Epidermal melanocyte (primary cell): ENCODE measurements at regions not wholly inside any gene's neighbourhood (a gene's known extent, or its start where the extent isn't known, plus 50 kb on each side); places are given as distances from the start of the nearest gene placed in this dataset.
A peak's percentile ranks its signal among the peaks of the same experiment; 100 is the strongest.

ENCODE experiments used
- DNase-seq: peaks from one replicate; pipeline ENCODE4 v3.0.0; 2011; ENCODE audit warnings: low spot score; ENCODE audit not compliant: insufficient read length

- DNase-seq, result peak; percentile 83
Measured at GRCh38 chr16:85173981-85174751, 61.9 kb upstream of the CIBAR2 start.

GRCh38 chr16:85174871-85175723 lies 62.8 kb upstream of the CIBAR2 start:
- no peak for DNase-seq

DNA sequence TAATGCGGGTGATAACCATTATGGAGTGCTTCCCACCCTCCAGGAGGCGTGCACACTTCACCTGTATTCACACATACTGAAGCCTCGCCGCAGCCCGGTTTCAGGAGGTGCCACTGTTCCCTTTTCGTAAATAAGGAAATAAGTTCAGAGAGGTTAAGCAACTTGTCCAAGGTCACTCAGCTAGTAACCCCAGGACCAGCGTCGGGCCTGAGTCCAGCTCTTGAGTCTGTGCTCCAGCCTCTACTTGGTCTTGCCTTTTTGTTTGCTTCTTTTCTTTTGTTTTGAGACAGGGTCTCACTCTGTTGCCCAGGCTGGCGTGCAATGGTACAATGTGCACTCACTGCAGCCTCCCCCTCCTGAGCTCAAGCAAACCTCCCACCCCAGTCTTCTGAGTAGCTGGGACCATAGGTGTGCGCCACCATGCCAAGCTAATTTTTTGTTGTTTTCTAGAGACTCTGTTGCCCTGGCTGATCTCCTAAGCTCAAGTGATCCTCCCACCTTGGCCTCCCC lies 63.5 kb upstream of the CIBAR2 start:
- no peak for DNase-seq

DNA sequence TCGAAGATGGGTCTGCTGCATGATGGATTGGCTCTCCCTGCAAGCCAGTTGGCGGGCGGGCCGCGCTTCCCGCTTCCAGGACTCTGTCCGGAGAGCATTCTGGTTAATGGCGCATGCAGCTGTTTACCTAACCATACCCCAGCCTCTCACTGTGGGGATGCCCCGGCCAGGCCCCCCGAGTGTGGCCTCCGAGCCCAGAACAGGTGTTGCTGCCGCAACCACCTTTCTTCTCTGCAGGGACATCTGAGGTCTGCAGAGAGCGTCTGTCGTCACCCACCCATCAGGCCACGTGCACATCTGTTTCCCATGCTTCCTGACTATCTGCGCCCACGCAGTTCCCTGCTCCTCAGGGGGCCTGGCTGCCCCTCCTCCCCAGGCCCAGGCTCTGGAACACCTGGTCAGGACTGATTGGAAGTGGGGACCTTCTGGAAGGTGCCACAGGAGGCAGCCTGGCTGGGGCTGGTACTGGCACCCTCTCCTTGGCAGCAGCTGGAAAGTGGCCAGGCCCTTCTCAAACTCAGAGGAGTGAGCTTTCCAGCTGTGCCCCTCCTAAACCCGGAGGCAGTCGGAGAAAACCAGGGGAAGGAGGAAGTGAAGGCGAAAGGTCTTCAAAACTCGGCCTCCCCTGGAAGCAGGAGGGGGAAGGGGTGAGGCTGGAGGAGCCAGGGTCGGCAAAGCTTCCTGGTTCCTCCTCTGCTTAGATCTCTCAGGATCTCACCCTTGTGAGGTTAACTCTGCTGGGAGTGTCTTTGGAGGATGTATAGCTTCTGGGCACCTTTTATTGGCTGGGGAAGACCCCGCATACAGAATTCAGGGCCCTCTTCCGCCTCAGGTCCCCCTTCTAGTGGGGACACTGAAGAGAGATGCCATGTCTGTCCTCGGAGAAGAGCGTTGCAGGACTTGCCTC lies 64.5 kb upstream of the CIBAR2 start:
- no peak for DNase-seq

DNA sequence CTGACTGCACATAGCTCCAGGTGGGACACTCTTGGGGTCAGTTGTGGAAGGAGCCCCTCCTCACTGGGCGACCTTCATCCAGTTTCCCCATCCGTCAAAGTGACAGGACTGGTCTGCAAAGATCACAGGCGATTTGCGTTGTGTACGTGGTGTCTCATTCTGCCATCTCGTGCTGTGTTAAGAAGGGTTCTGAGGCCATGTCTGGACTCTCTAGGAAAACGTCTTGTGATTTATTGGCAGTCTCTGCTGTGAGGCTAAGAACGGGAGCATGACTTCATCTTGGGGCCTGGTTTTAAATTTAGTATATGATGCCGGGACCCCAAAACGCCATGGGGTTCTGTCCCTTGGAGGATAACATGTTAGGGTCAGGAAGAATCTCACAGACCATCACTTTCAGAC lies 65.2 kb upstream of the CIBAR2 start:
- no peak for DNase-seq

DNA sequence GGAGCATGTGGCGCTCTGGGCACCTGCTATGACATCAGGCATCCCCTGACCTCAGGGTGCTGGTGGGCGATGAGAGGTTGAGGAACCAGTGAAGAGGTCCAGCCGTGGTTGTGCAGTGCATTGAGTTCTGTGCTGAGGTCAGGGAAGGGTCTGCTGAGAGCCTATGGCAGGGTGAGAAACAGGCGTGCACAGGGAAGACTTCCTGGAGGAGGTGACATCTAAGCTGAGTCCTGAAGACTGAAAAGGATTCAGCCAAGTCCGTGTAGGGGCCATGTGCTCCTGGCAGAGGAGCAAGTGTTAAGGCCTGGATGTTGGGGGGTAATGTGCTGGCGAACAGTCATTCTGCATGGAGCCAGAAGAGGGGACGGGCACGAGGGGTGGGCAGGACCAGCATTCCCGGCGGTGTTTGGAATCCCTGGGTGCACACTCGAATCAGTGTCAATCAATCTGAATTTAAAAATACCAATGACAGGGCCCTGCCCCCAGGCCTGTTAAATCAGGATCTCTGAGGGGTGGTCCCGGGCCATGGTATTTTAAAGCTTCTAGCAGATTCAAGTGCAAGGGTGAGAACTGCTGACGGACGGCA lies 65.8 kb upstream of the CIBAR2 start:
- DNase-seq, result no peak

- no peak for DNase-seq
Measured at GRCh38 chr16:85178596-85178995, 66.3 kb upstream of the CIBAR2 start.

DNA sequence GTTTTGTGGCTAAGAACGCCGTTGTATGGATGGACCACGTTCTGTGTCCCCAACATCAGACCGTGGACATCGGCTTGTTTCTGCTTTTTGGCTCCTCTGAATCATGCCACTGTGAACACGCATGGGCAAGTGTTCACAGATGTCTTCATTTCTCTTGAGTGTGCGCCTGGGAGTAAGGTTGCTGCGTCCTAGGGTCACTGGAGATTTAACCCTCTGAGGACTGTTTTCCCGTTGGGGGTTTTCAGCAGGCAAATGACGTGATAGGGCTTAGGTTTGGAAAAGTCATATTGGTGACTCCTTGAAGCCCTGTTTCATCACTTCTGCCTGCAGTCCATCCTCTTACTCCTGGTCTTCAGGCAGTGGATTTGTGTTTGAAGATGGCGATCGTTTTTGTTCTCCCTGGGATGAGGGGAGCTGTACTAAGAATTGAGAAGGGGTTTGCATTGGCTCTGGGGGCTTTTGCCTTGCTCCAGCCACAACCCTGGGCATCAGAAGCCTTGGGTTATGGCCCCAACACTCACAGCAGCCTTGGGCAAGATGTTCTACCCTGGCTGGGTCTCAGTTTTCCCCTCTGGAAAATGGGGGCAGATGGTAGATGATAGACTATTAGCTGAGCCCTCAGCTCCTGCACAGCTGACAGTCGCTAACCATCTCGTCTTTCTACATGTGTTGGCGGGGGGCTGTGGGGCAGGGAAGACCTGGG lies 67.2 kb upstream of the CIBAR2 start:
- DNase-seq, result no peak

- no peak for DNase-seq
Measured at GRCh38 chr16:85180047-85180826, 68.0 kb upstream of the CIBAR2 start.

GRCh38 chr16:85180827-85181738 lies 68.8 kb upstream of the CIBAR2 start:
- DNase-seq, result no peak

- DNase-seq, result no peak
Measured at GRCh38 chr16:85181739-85182129, 69.5 kb upstream of the CIBAR2 start.

DNA sequence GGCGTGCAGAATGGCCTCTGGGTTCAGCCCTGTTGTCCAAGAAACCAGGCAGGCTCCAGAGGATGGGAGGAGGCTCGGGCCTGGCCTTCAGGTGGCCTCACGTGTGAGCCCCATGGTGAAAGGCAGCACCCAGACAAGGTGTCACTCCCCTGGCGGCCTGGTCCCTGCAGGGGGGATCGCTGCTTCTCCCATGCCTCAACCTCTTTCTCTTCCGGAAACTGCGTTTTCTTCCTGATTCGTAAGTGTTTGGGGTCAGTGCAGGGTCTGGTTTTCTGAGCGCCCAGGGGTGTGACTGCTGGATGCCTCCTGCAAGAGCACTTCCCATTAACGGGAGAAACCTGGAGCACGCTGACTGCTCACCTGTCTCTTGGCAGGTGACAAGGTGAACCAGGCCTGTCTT lies 70.0 kb upstream of the CIBAR2 start:
- no peak for DNase-seq

DNA sequence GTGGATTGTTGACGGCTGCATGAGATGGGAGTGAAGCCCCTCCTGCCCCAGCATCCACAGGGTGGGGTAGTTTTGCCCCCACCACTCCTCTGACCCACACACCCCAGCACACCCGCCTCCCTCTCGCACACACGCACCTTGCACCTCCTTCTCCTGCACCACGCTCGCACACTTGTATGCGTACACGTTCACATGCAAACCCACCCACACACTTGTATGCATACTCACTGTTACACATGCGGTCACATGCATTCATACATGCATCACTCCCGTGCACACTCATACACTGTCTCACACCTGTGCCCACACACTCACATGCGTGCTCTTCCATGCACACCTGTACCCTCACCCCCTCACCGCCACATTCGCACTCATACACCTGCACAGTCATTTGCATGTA lies 70.5 kb upstream of the CIBAR2 start:
- no peak for DNase-seq

- no peak for DNase-seq
Measured at GRCh38 chr16:85183564-85183963, 71.3 kb upstream of the CIBAR2 start.

- no peak for DNase-seq
Measured at GRCh38 chr16:85184404-85184803, 72.1 kb upstream of the CIBAR2 start.

- DNase-seq, result no peak
Measured at GRCh38 chr16:85185303-85186100, 73.2 kb upstream of the CIBAR2 start.

GRCh38 chr16:85187002-85187401 lies 74.7 kb upstream of the CIBAR2 start:
- no peak for DNase-seq

DNA sequence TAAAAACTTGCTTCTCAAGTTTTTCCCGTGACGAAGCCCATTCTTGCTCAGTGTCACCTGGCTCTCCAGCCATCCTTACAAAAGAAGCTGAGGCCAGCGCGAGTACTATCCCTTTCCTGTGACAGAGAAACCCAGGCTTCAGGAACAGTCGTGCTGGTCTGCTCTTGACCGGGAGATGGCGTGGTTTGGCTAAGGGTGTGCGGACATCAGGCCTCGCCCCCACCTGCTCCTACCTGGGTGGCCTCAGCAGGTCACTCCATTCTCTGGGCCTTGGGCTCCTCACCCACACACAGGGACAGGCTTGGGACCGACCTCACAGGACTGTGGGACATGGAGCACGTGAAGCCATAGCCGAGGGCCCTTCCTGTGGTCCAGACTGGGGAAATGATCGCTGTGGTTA lies 75.2 kb upstream of the CIBAR2 start:
- no peak for DNase-seq
